Natural killer cell (primary cell): ENCODE measurements at regions not wholly inside any gene's neighbourhood (a gene's known extent, or its start where the extent isn't known, plus 50 kb on each side); places are given as distances from the start of the nearest gene placed in this dataset.

ENCODE experiments used
- ATAC-seq, 3 donors: fragments of 150-1000 bp in 2 of 3; fragments of 200-7000 bp in 1 of 3; cut with Tn5 transposase; 1 replicate in 1 of 3; 2 replicates in 2 of 3; pipeline ENCODE4 v1.10.0; 2021; ENCODE audit warnings: mild to moderate bottlenecking in 2 of 3, moderate library complexity in 2 of 3
- DNase-seq, 2 donors: peaks; one replicate each; pipeline versions ENCODE4 v3.0.0 to v3.0.0-alpha.2; 2013 to 2021; ENCODE audit warnings: mixed read lengths in 1 of 2
- H3K27ac ChIP-seq: one replicate; pipeline ENCODE4 v1.5.1; 2013; ENCODE audit warnings: mild to moderate bottlenecking, low read length
- H3K27me3 ChIP-seq: one replicate; pipeline ENCODE4 v1.6.1; 2013; ENCODE audit warnings: low read length; ENCODE audit not compliant: control insufficient read depth, insufficient read depth
- H3K36me3 ChIP-seq: one replicate; pipeline ENCODE4 v1.6.1; 2013; ENCODE audit warnings: low read length; ENCODE audit not compliant: control insufficient read depth, insufficient read depth
- H3K4me1 ChIP-seq: one replicate; pipeline ENCODE4 v1.6.1; 2013; ENCODE audit warnings: low read length; ENCODE audit not compliant: control insufficient read depth, insufficient read depth
- H3K4me3 ChIP-seq: one replicate; pipeline ENCODE4 v1.5.1; 2013; ENCODE audit warnings: low read length
- H3K9me3 ChIP-seq: one replicate; pipeline ENCODE4 v1.6.1; 2013; ENCODE audit warnings: low read length; ENCODE audit not compliant: control insufficient read depth, insufficient read depth
- H3K27ac Mint-ChIP-seq, 2 donors: one replicate each; pipeline ENCODE4 v1.8.0; 2022; ENCODE audit warnings: mild to moderate bottlenecking in 2 of 2, mixed read lengths in 2 of 2, moderate library complexity in 1 of 2
- H3K27me3 Mint-ChIP-seq, 2 donors: one replicate each; pipeline ENCODE4 v1.8.0; 2022; ENCODE audit warnings: low read depth in 2 of 2, mixed read lengths in 2 of 2
- H3K36me3 Mint-ChIP-seq: one replicate; pipeline ENCODE4 v1.8.0; 2022; ENCODE audit warnings: mixed read lengths
- H3K4me1 Mint-ChIP-seq, 2 donors: one replicate each; pipeline ENCODE4 v1.8.0; 2022; ENCODE audit warnings: mixed read lengths in 2 of 2
- H3K4me3 Mint-ChIP-seq: one replicate; pipeline ENCODE4 v1.8.0; 2022; ENCODE audit warnings: mild to moderate bottlenecking, moderate library complexity, mixed read lengths
- H3K9me3 Mint-ChIP-seq, 2 donors: one replicate each; pipeline ENCODE4 v1.8.0; 2022; ENCODE audit warnings: mixed read lengths in 2 of 2
- whole genome bisulfite sequencing: methylation state at CpG from one replicate; pipeline ENCODE4 v1.1.7; 2013; ENCODE audit warnings: missing lambda C conversion rate; ENCODE audit not compliant: insufficient coverage; 5-methylcytosine and 5-hydroxymethylcytosine counted together
- intact Hi-C: fragments of 100-400 bp; cut with micrococcal nuclease; formaldehyde crosslinking; loops from one replicate; pipeline ENCODE4 v1.14.2; 2022
- TF ChIP-seq, protein P1 (sequence below): fragments of 200-600 bp; IDR thresholded peaks from one replicate; pipeline ENCODE4 v1.8.0; 2022; ENCODE audit warnings: antibody characterized with exemption

- ATAC-seq (no peak), DNase-seq (no peak)
- H3K4me3 ChIP-seq, result no peak overlapping the region
- Mint-ChIP-seq H3K36me3 (no peaks in the 10 kb centered on the region), H3K27ac (no peak overlapping the region), H3K9me3 (no peaks in the 10 kb centered on the region), H3K4me1 (no peaks in the 10 kb centered on the region), H3K27me3 (peaks cover 0 to 7% of the 10 kb centered on the region in 2 donors), H3K4me3 (no peak overlapping the region)
- no peaks in the 10 kb centered on the region for H3K27me3 ChIP-seq
- TF ChIP-seq, protein P1, sequence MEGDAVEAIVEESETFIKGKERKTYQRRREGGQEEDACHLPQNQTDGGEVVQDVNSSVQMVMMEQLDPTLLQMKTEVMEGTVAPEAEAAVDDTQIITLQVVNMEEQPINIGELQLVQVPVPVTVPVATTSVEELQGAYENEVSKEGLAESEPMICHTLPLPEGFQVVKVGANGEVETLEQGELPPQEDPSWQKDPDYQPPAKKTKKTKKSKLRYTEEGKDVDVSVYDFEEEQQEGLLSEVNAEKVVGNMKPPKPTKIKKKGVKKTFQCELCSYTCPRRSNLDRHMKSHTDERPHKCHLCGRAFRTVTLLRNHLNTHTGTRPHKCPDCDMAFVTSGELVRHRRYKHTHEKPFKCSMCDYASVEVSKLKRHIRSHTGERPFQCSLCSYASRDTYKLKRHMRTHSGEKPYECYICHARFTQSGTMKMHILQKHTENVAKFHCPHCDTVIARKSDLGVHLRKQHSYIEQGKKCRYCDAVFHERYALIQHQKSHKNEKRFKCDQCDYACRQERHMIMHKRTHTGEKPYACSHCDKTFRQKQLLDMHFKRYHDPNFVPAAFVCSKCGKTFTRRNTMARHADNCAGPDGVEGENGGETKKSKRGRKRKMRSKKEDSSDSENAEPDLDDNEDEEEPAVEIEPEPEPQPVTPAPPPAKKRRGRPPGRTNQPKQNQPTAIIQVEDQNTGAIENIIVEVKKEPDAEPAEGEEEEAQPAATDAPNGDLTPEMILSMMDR, result no peak
- no peaks in the 10 kb centered on the region for H3K9me3 ChIP-seq
- intact Hi-C loops, result no loop called here
- no peaks in the 10 kb centered on the region for H3K36me3 ChIP-seq
- no peaks in the 10 kb centered on the region for H3K4me1 ChIP-seq
- WGBS, result 96% methylated on average over 3 of the region's 3 CpGs
- no peak overlapping the region for H3K27ac ChIP-seq
These were observed 852.6 kb upstream of the ID2 start for GRCh38 chr2:7829241-7829640.

DNA sequence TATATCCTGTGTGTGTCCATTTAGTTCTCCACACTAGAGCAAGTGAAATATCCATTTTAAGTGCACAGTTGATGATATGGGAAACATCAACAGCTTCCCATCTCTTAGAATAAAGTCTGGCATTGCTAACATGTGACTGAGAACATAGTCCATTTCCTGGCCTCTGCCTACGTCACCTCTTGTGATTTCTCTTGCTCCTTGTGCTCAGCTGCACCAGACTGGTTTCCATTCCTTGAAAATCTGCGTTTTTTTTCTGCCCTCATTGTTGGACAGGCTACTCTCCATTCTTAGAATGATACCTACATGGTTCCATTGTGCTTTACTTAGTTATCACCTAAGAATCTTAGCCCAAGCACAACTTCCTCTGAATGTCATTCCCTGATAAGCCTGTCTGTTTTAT lies 851.2 kb upstream of the ID2 start:
- no peak overlapping the region for H3K4me3 ChIP-seq
- intact Hi-C loops, result no loop called here
- ATAC-seq (no peak), DNase-seq (no peak)
- no peaks in the 10 kb centered on the region for H3K27me3 ChIP-seq
- no peaks in the 10 kb centered on the region for H3K36me3 Mint-ChIP-seq
- H3K4me1 Mint-ChIP-seq, result peaks cover 7 to 11% of the 10 kb centered on the region in 2 donors
- H3K27ac Mint-ChIP-seq, result no peak overlapping the region
- no peak overlapping the region for H3K4me3 Mint-ChIP-seq
- H3K9me3 ChIP-seq, result no peaks in the 10 kb centered on the region
- no peaks in the 10 kb centered on the region for H3K9me3 Mint-ChIP-seq
- H3K4me1 ChIP-seq, result peaks cover 2% of the 10 kb centered on the region
- 70% methylated on average over 2 of the region's 2 CpGs for WGBS
- TF ChIP-seq, protein P1, result no peak
- peaks cover 0 to 13% of the 10 kb centered on the region in 2 donors for H3K27me3 Mint-ChIP-seq
- no peaks in the 10 kb centered on the region for H3K36me3 ChIP-seq
- no peak overlapping the region for H3K27ac ChIP-seq

GRCh38 chr2:7835151-7835550 lies 846.7 kb upstream of the ID2 start:
- ATAC-seq (no peak), DNase-seq (no peak)
- Mint-ChIP-seq H3K4me3 (no peak overlapping the region), H3K27ac (no peak overlapping the region), H3K36me3 (no peaks in the 10 kb centered on the region), H3K4me1 (peaks cover 11 to 20% of the 10 kb centered on the region in 2 donors), H3K9me3 (no peaks in the 10 kb centered on the region), H3K27me3 (peaks cover 3 to 18% of the 10 kb centered on the region in 2 donors)
- H3K27ac ChIP-seq, result no peak overlapping the region
- no peaks in the 10 kb centered on the region for H3K27me3 ChIP-seq
- TF ChIP-seq, protein P1, result no peak
- no peak overlapping the region for H3K4me3 ChIP-seq
- 58% methylated on average over 3 of the region's 3 CpGs for WGBS
- H3K4me1 ChIP-seq, result peaks cover 4% of the 10 kb centered on the region
- no peaks in the 10 kb centered on the region for H3K36me3 ChIP-seq
- no peaks in the 10 kb centered on the region for H3K9me3 ChIP-seq
- intact Hi-C loops, result no loop called here
